HL-60 (cell line): ENCODE measurements at regions not wholly inside any gene's neighbourhood (a gene's known extent, or its start where the extent isn't known, plus 50 kb on each side); places are given as distances from the start of the nearest gene placed in this dataset.

Experiments
- POLR2AphosphoS5 ChIP-seq: IDR thresholded peaks from 2 replicates; pipeline ENCODE4 v1.6.1; 2012; ENCODE audit warnings: low read depth
- REST ChIP-seq: IDR thresholded peaks from 2 replicates; pipeline ENCODE4 v1.6.1; 2012; ENCODE audit warnings: low read depth; ENCODE audit not compliant: insufficient replicate concordance
- SPI1 ChIP-seq: IDR thresholded peaks from 2 replicates; pipeline ENCODE4 v1.6.1; 2012; ENCODE audit warnings: low read depth, mild to moderate bottlenecking, borderline replicate concordance
- TF ChIP-seq, protein P1 (sequence below): IDR thresholded peaks from one replicate; pipeline ENCODE4 v1.5.1; 2011; ENCODE audit warnings: low read length, control low read depth, inconsistent platforms; ENCODE audit not compliant: insufficient read depth

DNA sequence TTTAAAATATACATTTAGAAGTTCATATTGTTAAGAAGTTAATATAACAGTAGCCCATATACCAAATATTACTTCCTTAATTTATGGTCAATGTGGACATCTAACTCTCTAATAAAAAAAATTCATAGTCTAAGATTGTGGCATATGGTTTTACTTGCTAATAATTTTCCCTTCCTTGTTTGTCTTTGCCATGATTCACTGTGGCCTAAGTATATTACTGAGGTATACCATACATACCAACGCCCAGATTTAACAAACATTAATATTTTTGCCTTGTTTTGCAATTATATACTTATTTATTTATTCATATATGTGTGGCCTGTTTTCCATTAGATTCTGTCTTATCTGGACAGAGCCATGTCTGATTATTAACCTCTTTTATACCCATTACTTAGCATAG, 54.6 kb upstream of the CCDC150 start:
- TF ChIP-seq, protein P1, sequence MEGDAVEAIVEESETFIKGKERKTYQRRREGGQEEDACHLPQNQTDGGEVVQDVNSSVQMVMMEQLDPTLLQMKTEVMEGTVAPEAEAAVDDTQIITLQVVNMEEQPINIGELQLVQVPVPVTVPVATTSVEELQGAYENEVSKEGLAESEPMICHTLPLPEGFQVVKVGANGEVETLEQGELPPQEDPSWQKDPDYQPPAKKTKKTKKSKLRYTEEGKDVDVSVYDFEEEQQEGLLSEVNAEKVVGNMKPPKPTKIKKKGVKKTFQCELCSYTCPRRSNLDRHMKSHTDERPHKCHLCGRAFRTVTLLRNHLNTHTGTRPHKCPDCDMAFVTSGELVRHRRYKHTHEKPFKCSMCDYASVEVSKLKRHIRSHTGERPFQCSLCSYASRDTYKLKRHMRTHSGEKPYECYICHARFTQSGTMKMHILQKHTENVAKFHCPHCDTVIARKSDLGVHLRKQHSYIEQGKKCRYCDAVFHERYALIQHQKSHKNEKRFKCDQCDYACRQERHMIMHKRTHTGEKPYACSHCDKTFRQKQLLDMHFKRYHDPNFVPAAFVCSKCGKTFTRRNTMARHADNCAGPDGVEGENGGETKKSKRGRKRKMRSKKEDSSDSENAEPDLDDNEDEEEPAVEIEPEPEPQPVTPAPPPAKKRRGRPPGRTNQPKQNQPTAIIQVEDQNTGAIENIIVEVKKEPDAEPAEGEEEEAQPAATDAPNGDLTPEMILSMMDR: no peak
- no peak for TF ChIP-seq REST
- no peak for TF ChIP-seq POLR2AphosphoS5
- TF ChIP-seq SPI1: no peak
